ENCODE measurements at regions not wholly inside any gene's neighbourhood (a gene's known extent, or its start where the extent isn't known, plus 50 kb on each side); places are given as distances from the start of the nearest gene placed in this dataset.

GRCh38 chr3:27573138-27573537 lies 89.0 kb upstream of the SLC4A7 start:
- no peaks in the 10 kb centered on the region for H3K9me2 ChIP-seq (replicated peaks; ENCODE audit: low read depth, low read length)
- no peaks in the 10 kb centered on the region for H3F3A ChIP-seq (ENCODE audit: low read depth)
- no peak for TF ChIP-seq CTCF (conservative IDR thresholded peaks at IDR 0.05; ENCODE audit: low read length)
- no peaks in the 10 kb centered on the region for H3K79me2 ChIP-seq (ENCODE audit: insufficient read depth, low read length)
- no peaks in the 10 kb centered on the region for H3K36me3 ChIP-seq (ENCODE audit: insufficient read depth, low read length)
- no peaks in the 10 kb centered on the region for H4K20me1 ChIP-seq (ENCODE audit: insufficient read depth, low read length, poor library complexity, severe bottlenecking)
- no peak overlapping the region for H3K9ac ChIP-seq (ENCODE audit: low read depth, low read length, poor library complexity, severe bottlenecking)
- H3K4me1 ChIP-seq (ENCODE audit: insufficient read depth, low read length, poor library complexity, severe bottlenecking): no peaks in the 10 kb centered on the region
- no peak overlapping the region for H2AFZ ChIP-seq (ENCODE audit: low read length)
- no peaks in the 10 kb centered on the region for H3K27me3 ChIP-seq (ENCODE audit: insufficient read depth, low read length, poor library complexity, severe bottlenecking)
- no peaks in the 10 kb centered on the region for H3K9me3 ChIP-seq (ENCODE audit: insufficient read depth, low read depth, low read length)
- no peak overlapping the region for H3K4me3 ChIP-seq (ENCODE audit: low read length, poor library complexity, severe bottlenecking)
- no peak overlapping the region for H3K4me2 ChIP-seq (ENCODE audit: low read depth, low read length, poor library complexity, severe bottlenecking)

DNA sequence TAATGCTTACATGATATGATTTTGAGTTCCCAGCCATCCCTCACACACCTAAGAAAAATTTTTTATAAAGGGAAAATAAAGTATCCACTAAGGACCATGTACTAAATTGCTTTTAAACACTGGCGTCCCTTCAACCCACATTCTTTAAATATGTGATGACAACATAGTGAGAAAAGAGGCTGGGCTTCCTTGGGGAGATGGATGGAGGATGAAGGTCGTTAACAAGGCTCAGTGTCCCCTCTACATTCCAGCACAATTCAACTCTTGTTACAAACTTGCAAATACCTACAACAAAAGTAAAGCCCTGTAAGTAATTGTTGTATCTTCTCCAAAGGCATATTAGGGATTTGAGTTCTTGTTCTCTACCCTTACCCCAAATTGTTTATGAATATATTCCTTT lies 87.2 kb upstream of the SLC4A7 start:
- no peaks in the 10 kb centered on the region for H3F3A ChIP-seq (ENCODE audit: low read depth)
- H3K4me3 ChIP-seq (ENCODE audit: low read length, poor library complexity, severe bottlenecking): no peak overlapping the region
- no peaks in the 10 kb centered on the region for H3K9me3 ChIP-seq (ENCODE audit: insufficient read depth, low read depth, low read length)
- H4K20me1 ChIP-seq (ENCODE audit: insufficient read depth, low read length, poor library complexity, severe bottlenecking): no peaks in the 10 kb centered on the region
- H3K79me2 ChIP-seq (ENCODE audit: insufficient read depth, low read length): no peaks in the 10 kb centered on the region
- TF ChIP-seq CTCF (conservative IDR thresholded peaks at IDR 0.05; ENCODE audit: low read length) (no peak), EZH2phosphoT487 (IDR thresholded peaks at IDR 0.05; ENCODE audit: borderline replicate concordance) (no peak)
- no peaks in the 10 kb centered on the region for H3K9me2 ChIP-seq (replicated peaks; ENCODE audit: low read depth, low read length)
- H2AFZ ChIP-seq (ENCODE audit: low read length): no peak overlapping the region
- H3K4me1 ChIP-seq (ENCODE audit: insufficient read depth, low read length, poor library complexity, severe bottlenecking): no peaks in the 10 kb centered on the region
- no peak overlapping the region for H3K9ac ChIP-seq (ENCODE audit: low read depth, low read length, poor library complexity, severe bottlenecking)
- no peaks in the 10 kb centered on the region for H3K27me3 ChIP-seq (ENCODE audit: insufficient read depth, low read length, poor library complexity, severe bottlenecking)
- H3K36me3 ChIP-seq (ENCODE audit: insufficient read depth, low read length): no peaks in the 10 kb centered on the region
- H3K4me2 ChIP-seq (ENCODE audit: low read depth, low read length, poor library complexity, severe bottlenecking): no peak overlapping the region

- Histone ChIP-seq H3K79me2 (ENCODE audit: insufficient read depth, low read length) (no peaks in the 10 kb centered on the region), H4K20me1 (ENCODE audit: insufficient read depth, low read length, poor library complexity, severe bottlenecking) (no peaks in the 10 kb centered on the region), H3K9me3 (ENCODE audit: insufficient read depth, low read depth, low read length) (no peaks in the 10 kb centered on the region), H3K9ac (ENCODE audit: low read depth, low read length, poor library complexity, severe bottlenecking) (no peak overlapping the region), H3K4me1 (ENCODE audit: insufficient read depth, low read length, poor library complexity, severe bottlenecking) (no peaks in the 10 kb centered on the region), H3K36me3 (ENCODE audit: insufficient read depth, low read length) (no peaks in the 10 kb centered on the region), H3K4me3 (ENCODE audit: low read length, poor library complexity, severe bottlenecking) (no peak overlapping the region), H3K4me2 (ENCODE audit: low read depth, low read length, poor library complexity, severe bottlenecking) (no peak overlapping the region), H3K27me3 (ENCODE audit: insufficient read depth, low read length, poor library complexity, severe bottlenecking) (no peaks in the 10 kb centered on the region), H3F3A (ENCODE audit: low read depth) (no peaks in the 10 kb centered on the region), H3K9me2 (replicated peaks; ENCODE audit: low read depth, low read length) (no peaks in the 10 kb centered on the region), H2AFZ (ENCODE audit: low read length) (no peak overlapping the region)
- TF ChIP-seq CTCF (conservative IDR thresholded peaks at IDR 0.05; ENCODE audit: low read length): no peak
- no peak for TF ChIP-seq EZH2phosphoT487 (IDR thresholded peaks at IDR 0.05; ENCODE audit: borderline replicate concordance)
These were observed 86.4 kb upstream of the SLC4A7 start for GRCh38 chr3:27570421-27571106.
